ENCODE measurements at regions not wholly inside any gene's neighbourhood (a gene's known extent, or its start where the extent isn't known, plus 50 kb on each side); places are given as distances from the start of the nearest gene placed in this dataset.
"Not testable (repeated sequence)": the region's sequence is repeated elsewhere in the genome, so short reads cannot be mapped to it uniquely, and the experiment has no call there.

GRCh38 chr20:28562510-28562898 is 2695.0 kb upstream of the DEFB115 start:
- DNase-seq, result no peak

- DNase-seq, result not testable (repeated sequence)
Measured at GRCh38 chr20:28562899-28563521, 2694.5 kb upstream of the DEFB115 start.

- DNase-seq, result not testable (repeated sequence)
Measured at GRCh38 chr20:28564024-28564423, 2693.4 kb upstream of the DEFB115 start.

- DNase-seq, result not testable (repeated sequence)
Measured at GRCh38 chr20:28564688-28565463, 2692.6 kb upstream of the DEFB115 start.

GRCh38 chr20:28575991-28576390 is 2681.5 kb upstream of the DEFB115 start:
- DNase-seq, result not testable (repeated sequence)

GRCh38 chr20:28591680-28592079 is 2665.8 kb upstream of the DEFB115 start:
- DNase-seq, result not testable (repeated sequence)

- DNase-seq, result not testable (repeated sequence)
Measured at GRCh38 chr20:28593383-28593782, 2664.1 kb upstream of the DEFB115 start.

- not testable (repeated sequence) for DNase-seq
Measured at GRCh38 chr20:28594476-28594875, 2663.0 kb upstream of the DEFB115 start.

GRCh38 chr20:28602006-28602402 is 2655.5 kb upstream of the DEFB115 start:
- not testable (repeated sequence) for DNase-seq

- DNase-seq, result peak; percentile 80
Measured at GRCh38 chr20:28602403-28603217, 2654.9 kb upstream of the DEFB115 start.

- not testable (repeated sequence) for DNase-seq
Measured at GRCh38 chr20:28603218-28603577, 2654.3 kb upstream of the DEFB115 start.

- DNase-seq, result no peak
Measured at GRCh38 chr20:28616354-28616753, 2641.1 kb upstream of the DEFB115 start.

GRCh38 chr20:28619956-28620651 is 2637.4 kb upstream of the DEFB115 start:
- DNase-seq, result not testable (repeated sequence)

- not testable (repeated sequence) for DNase-seq
Measured at GRCh38 chr20:28625112-28625511, 2632.4 kb upstream of the DEFB115 start.

- not testable (repeated sequence) for DNase-seq
Measured at GRCh38 chr20:28640831-28641230, 2616.6 kb upstream of the DEFB115 start.
